BE2C (cell line): ENCODE measurements at regions not wholly inside any gene's neighbourhood (a gene's known extent, or its start where the extent isn't known, plus 50 kb on each side); places are given as distances from the start of the nearest gene placed in this dataset.
"Not testable (repeated sequence)": the region's sequence is repeated elsewhere in the genome, so short reads cannot be mapped to it uniquely, and the experiment has no call there.

Experiments
- DNase-seq: peaks from one replicate; pipeline ENCODE4 v3.0.0-alpha.2; 2020
- H3K27me3 ChIP-seq: fragments of 250-450 bp; sonication (Bioruptor Pico); 2 replicates; pipeline ENCODE4 v1.5.1; 2020; ENCODE audit warnings: mild to moderate bottlenecking
- H3K36me3 ChIP-seq: fragments of 250-450 bp; sonication (Bioruptor Pico); 2 replicates; pipeline ENCODE4 v1.5.1; 2020; ENCODE audit warnings: mild to moderate bottlenecking
- H3K4me1 ChIP-seq: fragments of 250-450 bp; sonication (Bioruptor Pico); 2 replicates; pipeline ENCODE4 v1.5.1; 2020
- H3K4me3 ChIP-seq: 2 replicates; pipeline ENCODE4 v1.5.1; 2011; ENCODE audit warnings: low read depth, low read length
- H3K9me3 ChIP-seq: fragments of 250-450 bp; sonication (Bioruptor Pico); 2 replicates; pipeline ENCODE4 v1.5.1; 2020
- TF ChIP-seq, protein P1 (sequence below): IDR thresholded peaks from 2 replicates; pipeline ENCODE4 v1.5.1; 2012; ENCODE audit warnings: mild to moderate bottlenecking, low read depth, low read length

DNA sequence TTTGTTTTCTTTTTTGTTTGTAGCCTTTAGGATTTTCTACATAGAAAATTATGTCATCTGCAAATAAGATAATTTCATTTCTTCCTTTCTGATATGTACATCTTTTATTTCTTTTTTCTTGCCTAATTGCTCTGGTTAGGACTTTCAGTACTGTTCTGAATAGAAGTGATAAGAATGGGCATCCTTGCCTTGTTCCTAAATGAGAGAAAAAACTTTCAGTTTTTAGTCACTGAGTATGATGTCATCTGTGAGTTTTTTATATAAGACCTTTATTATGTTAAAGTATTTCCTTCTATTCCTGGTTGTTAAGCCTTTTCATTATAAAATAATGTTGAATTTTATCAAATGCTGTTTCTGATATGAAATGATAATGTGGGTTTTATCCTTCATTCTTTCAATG lies 76.0 kb upstream of the SLC35F3 start:
- TF ChIP-seq, protein P1, sequence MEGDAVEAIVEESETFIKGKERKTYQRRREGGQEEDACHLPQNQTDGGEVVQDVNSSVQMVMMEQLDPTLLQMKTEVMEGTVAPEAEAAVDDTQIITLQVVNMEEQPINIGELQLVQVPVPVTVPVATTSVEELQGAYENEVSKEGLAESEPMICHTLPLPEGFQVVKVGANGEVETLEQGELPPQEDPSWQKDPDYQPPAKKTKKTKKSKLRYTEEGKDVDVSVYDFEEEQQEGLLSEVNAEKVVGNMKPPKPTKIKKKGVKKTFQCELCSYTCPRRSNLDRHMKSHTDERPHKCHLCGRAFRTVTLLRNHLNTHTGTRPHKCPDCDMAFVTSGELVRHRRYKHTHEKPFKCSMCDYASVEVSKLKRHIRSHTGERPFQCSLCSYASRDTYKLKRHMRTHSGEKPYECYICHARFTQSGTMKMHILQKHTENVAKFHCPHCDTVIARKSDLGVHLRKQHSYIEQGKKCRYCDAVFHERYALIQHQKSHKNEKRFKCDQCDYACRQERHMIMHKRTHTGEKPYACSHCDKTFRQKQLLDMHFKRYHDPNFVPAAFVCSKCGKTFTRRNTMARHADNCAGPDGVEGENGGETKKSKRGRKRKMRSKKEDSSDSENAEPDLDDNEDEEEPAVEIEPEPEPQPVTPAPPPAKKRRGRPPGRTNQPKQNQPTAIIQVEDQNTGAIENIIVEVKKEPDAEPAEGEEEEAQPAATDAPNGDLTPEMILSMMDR: no peak
- Histone ChIP-seq H3K4me3 (no peak overlapping the region), H3K36me3 (no peaks in the 10 kb centered on the region), H3K27me3 (no peaks in the 10 kb centered on the region), H3K4me1 (no peaks in the 10 kb centered on the region), H3K9me3 (no peaks in the 10 kb centered on the region)
- no peak for DNase-seq

DNA sequence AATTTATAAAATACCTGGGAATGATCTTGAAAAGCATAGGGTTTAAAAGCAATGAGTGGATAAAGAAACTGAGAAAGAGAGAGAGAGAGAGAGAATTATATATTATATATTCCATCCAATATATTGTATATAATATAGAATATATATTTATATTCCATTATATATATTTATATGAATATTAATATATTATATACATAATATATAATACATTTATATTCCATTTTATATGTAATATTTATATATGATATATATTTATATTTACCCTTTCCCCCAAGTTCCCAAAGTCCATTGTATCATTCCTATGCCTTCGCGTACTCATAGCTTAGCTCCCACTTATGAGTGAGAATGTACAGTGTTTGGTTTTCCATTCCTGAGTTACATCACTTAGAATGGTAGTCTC lies 69.9 kb upstream of the SLC35F3 start:
- no peak for DNase-seq
- no peaks in the 10 kb centered on the region for H3K36me3 ChIP-seq
- no peaks in the 10 kb centered on the region for H3K9me3 ChIP-seq
- H3K4me3 ChIP-seq: no peak overlapping the region
- no peaks in the 10 kb centered on the region; the same call in 1 of the 2 replicates for H3K27me3 ChIP-seq
- no peaks in the 10 kb centered on the region for H3K4me1 ChIP-seq
- TF ChIP-seq, protein P1: no peak

DNA sequence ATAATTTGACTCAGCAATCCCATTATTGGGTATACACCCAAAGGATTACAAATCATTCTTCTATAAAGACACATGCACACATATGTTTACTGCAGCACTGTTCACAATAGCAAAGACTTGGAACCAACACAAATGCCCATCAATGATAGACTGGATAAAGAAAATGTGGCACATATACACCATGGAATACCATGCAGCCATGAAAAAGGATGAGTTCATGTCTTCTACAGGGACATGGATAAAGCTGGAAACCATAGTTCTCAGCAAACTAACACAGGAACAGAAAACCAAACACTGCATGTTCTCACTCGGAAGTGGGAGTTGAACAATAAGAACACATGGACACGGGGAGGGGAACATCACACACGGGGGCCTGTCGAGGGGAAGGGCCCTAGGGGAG lies 66.3 kb upstream of the SLC35F3 start:
- H3K9me3 ChIP-seq, H3K36me3 ChIP-seq, H3K4me3 ChIP-seq, H3K27me3 ChIP-seq, H3K4me1 ChIP-seq, DNase-seq: not testable (repeated sequence)

DNA sequence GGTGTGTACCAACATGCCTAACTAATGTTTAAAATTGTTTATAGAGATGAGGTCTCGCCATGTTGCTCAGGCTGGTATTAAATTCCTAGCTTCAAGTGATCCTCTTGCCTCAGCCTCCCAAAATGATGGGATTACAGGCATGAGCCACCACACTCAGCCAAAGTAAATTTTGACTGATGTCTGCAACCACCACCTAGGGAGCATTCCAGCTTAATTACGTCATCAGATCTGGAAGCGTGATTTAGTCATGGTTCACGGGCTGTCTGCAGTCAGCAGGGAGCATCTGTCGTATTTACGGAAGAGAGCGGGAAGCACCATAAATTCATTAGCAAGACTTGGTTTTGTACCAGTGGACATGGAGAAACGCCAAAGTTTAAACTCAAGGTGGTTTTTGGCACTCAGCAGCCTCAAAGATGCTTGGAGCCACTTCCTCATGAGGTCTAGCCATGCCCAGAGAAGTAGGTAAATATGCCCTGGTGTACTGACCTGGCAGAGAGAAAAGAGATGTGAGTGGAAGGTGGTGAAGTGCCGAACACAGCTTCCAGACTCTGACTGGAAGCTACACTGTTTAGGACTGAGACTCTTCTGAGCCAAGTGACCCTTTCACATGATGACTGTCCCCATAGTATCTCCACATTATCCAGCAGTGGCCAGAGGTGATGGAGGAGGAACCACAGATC lies 60.8 kb upstream of the SLC35F3 start:
- no peak for DNase-seq
- H3K36me3 ChIP-seq: no peaks in the 10 kb centered on the region
- no peaks in the 10 kb centered on the region for H3K4me1 ChIP-seq
- H3K27me3 ChIP-seq: no peaks in the 10 kb centered on the region; the same call in 1 of the 2 replicates
- no peak overlapping the region for H3K4me3 ChIP-seq
- TF ChIP-seq, protein P1: no peak
- no peaks in the 10 kb centered on the region; the same call in 1 of the 2 replicates for H3K9me3 ChIP-seq

DNA sequence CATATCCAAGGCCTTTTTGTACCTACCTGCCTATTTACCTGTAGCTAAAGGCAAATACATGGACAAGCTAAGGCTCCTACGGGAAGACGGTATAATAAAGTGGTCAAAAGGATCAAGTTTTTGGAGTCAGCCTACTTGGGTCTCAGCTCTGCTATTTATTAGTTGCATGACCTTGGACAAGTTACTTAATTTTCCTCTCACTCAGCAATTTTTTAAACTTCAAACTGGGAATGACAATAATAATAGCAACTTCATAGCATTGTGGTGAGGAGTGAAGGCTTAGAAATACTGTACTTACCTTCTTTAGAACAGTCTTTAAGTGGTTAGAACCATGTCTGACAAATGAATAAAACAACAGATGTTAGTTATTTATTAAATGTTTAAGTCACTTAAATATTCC lies 60.2 kb upstream of the SLC35F3 start:
- H3K4me1 ChIP-seq: no peaks in the 10 kb centered on the region

DNA sequence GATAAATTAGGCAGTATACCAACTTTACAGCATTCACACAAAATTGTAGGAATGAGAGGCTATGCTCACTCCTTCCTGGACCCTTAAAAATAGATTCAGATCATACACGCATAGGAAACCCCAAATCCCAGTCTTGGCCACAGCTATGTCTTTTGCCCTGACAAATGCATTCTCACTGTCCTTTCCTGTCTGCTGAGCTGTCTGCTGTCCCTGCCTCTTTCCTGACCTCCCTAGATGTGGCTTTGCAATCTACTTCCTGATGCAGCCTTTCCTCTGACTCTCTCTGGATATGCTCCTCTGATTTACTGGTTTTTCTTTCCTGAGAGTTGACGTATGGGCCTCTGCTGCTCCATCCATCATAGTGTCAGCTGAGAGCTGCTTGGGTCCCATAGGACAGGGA lies 59.8 kb upstream of the SLC35F3 start:
- no peak for DNase-seq
- Histone ChIP-seq H3K4me1 (no peaks in the 10 kb centered on the region), H3K36me3 (no peaks in the 10 kb centered on the region), H3K4me3 (no peak overlapping the region), H3K9me3 (no peaks in the 10 kb centered on the region; the same call in 1 of the 2 replicates), H3K27me3 (no peaks in the 10 kb centered on the region)
- TF ChIP-seq, protein P1: no peak

More for the DNA sequence above, 60.2 kb upstream of the SLC35F3 start:
- no peak overlapping the region for H3K4me3 ChIP-seq
- no peak for DNase-seq
- no peaks in the 10 kb centered on the region; the same call in 1 of the 2 replicates for H3K27me3 ChIP-seq
- TF ChIP-seq, protein P1: no peak
- H3K9me3 ChIP-seq: no peaks in the 10 kb centered on the region; the same call in 1 of the 2 replicates
- H3K36me3 ChIP-seq: no peaks in the 10 kb centered on the region
